Forelimb muscle (tissue), 1 donor: ENCODE measurements at regions not wholly inside any gene's neighbourhood (a gene's known extent, or its start where the extent isn't known, plus 50 kb on each side); places are given as distances from the start of the nearest gene placed in this dataset.

Experiments used
- DNase-seq: peaks from one replicate; pipeline ENCODE4 v3.0.0-alpha.2; 2013; ENCODE audit warnings: low read depth

DNA sequence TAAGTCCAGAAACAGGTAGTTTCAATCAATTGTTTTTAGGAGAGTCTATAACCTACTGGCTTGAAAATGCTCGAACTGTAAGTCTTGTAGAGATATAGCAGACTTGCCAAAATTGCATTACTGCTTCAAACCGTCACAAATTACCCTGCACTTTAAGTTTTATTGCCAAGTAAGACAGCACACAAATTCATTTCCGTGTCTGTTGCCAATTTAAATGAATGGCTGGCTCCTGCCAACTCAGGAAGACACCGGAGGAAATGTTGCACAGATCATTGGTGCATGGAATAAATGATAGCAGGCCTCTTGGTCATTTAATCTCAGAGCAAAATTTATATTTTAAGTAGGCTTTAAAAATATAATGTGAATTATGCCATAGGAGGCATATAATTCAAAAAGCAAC is 438.1 kb downstream of the HACE1 start:
- no peak for DNase-seq

DNA sequence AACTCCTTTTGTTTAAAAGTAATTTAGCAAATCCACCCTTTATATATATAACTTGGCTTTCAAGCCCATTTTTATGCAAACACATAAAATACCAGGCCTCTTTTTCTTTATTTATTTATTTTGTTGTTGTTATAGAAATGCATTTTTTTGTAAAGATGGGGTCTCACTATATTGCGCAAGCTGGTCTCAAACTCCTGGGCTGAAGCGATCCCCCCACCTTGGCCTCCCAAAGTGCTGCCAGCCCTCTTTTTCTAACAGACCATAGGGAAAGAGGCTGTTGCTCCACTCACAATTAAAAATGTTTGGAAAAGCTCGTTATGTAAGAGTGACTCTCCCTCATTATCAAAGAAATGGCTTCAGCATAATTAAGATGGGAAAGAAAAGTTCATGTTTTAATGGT is 440.9 kb downstream of the HACE1 start:
- DNase-seq: no peak

GRCh38 chr6:104418125-104418524 is 441.6 kb downstream of the HACE1 start:
- no peak for DNase-seq

DNA sequence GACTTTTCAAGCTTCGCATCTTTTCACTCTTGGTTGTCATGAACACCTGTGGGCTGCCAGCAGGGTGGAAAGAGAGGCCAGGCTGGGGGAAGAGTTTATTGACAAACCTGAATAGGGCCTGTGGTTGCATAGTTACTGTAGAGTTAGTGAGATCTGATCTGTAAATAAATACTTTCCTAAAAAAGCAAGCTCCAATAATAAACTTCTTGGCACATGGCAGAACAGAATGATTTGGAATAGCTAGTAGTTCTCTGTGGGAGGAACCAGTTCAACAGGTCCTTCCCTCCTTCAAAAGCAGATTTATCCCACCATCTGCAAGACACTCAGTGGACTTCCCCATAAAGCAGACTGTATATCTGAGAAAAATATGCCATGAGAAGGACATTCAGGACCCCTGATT is 445.0 kb downstream of the HACE1 start:
- DNase-seq: no peak

- DNase-seq: no peak
Measured at GRCh38 chr6:104413767-104414166, 446.0 kb downstream of the HACE1 start.

- DNase-seq: no peak
Measured at GRCh38 chr6:104411302-104411701, 448.4 kb downstream of the HACE1 start.

- no peak for DNase-seq
Measured at GRCh38 chr6:104409913-104410312, 449.8 kb downstream of the HACE1 start.

DNA sequence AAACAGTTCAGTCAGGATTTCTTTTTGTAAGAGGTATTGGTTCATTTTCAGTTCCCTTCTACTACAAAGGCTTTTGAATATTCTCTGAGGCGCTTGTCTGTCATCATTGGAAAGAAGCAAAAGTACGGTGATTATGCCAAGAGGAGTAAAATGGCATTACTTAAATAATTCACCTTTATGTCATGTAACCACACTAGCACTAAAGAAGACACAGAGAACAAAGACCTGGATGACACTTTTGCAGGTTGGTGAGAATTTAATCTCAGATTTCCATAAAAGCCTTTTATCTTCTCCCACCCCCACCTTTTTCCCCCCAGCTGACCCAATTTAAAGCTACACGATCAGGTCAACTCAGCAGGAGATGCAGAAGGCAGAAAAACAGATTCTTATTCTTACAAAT is 451.8 kb downstream of the HACE1 start:
- no peak for DNase-seq

DNA sequence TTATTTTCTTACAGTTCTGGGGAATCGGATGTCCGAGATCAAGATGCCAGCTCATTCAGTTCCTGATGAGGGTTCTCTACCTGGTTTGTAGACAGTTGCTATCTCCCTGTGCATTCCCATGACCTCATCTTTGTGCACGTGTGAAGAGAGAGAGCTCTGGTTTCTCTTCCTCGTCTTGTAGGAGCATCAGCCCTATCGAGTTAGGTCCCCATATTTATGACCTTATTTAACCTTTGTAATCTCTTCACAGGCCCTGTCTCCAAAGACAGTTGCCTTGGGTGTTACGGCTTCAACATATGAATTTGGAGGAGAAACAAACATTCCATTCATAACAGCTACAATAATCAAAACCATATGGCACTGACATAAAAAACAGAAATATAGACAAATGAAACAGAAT is 455.3 kb downstream of the HACE1 start:
- peak; percentile 5 for DNase-seq

DNA sequence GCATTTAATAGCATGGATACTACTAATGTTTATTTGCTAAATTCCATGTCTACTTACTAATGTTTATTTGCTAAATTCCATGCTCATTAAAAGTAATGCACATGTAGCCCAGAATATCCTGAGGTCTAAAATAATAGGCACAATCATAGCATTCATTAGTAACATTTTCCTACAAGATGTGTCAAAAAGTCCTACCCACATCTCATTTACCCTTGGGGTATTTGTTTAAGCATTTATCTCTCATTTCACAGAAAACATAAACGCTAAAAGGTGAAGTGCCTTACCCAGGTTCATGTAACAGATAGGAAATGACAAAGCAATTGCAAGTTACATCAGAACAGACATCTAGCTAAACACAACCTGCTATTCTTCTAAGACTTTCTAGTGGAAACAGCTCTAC is 457.1 kb downstream of the HACE1 start:
- no peak for DNase-seq

- DNase-seq: no peak
Measured at GRCh38 chr6:104401926-104402325, 457.8 kb downstream of the HACE1 start.

DNA sequence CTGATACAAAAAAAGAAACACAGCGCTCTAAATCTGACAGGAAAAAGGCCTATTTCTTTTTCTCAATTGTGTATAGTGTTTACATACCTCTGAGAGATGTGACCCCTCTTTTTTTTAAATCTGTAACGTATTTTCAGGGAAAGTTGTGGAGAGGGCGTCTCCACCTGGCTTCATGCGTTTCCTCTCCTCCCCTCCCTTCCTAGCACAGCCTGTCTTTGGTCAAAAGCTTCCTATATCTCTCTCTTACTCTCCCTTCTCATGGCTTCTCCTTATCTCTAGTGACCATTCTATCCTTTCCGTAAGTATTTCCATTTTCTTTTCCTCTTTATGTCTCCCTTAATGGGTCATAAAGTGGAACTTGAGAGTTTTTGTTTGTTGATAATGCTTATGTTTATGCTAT is 458.9 kb downstream of the HACE1 start:
- DNase-seq: no peak

DNA sequence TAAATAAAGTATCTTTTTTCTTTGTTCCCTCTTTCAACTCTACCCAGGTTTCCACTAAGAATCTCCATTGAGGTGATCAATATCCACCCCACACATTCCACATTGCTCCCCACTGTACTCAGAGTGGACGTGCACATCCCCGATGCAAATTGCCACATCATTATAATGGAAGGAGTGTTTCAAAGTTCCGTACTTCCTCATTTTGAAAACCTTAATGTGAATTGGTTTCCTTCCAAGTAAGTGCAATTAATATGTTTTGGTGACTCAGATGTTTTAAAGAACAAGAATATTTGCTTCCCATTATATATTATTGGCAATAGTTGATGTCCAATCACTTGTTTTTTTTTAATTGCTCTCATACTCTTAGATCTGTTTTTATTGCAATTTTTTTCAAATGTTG is 463.6 kb downstream of the HACE1 start:
- DNase-seq: no peak

DNA sequence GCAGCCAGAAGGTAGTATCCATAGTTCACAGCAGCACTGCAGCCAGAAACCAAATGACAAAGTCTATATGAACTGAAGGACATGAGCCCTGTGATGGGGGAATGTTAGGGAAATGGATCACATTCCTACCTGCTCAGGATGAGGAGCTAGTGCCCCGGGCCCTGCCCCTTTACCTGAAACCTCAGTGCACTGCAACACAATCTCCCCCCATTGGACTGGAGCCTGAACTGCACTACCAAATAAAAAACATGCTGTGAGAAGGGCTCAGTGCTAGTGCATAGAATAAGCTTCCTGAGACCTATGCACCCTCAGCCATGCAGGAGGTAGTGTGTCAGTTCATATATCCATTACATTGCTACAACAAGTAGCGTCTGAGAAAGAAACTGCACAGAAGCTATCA is 477.8 kb downstream of the HACE1 start:
- DNase-seq: no peak

DNA sequence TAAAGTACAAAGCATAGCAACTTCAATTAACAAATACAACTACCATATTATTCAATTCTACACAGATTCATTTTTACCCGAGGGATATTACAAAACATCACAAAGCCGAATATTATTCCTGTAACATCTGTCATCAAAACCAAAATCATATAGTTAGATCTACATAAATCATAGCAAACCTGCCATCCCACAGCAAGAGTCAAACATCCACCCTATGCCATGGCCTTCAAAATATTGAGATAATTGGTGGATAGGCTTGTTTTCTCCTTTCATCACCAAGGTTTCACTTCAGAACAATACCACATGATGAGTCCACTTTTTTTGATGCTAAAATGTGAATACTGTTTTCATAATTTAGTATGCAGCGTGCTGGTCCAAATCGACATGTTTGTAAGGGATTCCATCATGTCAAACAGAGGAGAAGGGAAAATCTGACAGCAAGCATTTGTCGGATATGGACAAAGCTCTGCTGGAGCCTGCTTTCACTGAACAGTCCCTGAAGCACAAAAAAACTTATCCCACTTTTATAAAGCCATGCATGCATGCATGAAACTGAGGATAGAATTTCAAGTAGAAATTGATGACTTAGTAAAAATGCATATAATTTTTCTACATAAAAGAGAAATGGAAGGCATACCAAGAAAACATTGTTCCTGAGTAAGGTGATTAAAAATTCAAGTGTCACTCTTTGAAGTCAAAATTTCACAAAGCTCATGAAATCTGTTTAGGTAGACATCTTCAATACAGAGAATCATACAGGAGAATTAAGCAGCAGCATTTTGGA is 494.1 kb downstream of the HACE1 start:
- no peak for DNase-seq

DNA sequence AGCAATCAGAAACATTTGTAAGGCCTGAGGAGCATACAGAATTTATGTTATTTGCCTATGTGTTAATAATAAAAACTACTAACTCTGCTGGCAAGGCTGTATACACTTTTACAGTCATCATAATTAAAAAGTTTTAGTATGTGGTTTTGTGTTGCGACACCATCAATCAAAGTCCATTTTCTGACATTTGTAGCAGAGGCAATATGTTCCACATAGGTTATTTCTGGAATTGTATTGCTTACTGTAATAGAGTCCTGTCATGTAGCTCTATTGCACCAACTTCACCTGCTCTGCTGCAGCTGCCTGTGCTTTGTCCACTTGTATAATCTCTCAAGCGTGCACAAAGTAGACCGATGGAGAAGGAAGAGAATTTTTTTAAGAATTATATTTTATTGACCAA is 501.8 kb downstream of the HACE1 start:
- no peak for DNase-seq

GRCh38 chr6:104356197-104356596 is 503.5 kb downstream of the HACE1 start:
- DNase-seq: no peak

DNA sequence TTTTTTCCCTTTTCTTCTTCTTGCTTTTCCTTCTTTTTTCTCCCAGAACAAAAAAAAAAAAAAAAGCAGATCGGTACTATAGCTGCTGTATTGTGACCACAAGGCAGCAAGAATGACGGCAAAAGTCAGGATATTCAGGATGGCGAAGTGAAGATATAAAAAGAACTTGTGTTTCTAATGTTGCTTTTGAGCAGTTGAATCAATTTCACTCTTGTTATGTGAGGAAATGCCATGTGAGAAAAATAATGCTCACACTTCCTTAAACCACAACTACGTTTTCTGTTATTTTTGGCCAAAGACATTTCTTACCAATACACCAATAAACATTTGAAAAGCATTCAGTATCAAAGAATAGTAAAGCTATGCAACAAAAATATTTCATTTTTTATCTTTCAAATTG is 510.5 kb downstream of the HACE1 start:
- no peak for DNase-seq

GRCh38 chr6:104344223-104344622 is 515.5 kb downstream of the HACE1 start:
- no peak for DNase-seq

GRCh38 chr6:104332364-104332763 is 527.4 kb downstream of the HACE1 start:
- no peak for DNase-seq

- DNase-seq: no peak
Measured at GRCh38 chr6:104326173-104327001, 533.3 kb downstream of the HACE1 start.

DNA sequence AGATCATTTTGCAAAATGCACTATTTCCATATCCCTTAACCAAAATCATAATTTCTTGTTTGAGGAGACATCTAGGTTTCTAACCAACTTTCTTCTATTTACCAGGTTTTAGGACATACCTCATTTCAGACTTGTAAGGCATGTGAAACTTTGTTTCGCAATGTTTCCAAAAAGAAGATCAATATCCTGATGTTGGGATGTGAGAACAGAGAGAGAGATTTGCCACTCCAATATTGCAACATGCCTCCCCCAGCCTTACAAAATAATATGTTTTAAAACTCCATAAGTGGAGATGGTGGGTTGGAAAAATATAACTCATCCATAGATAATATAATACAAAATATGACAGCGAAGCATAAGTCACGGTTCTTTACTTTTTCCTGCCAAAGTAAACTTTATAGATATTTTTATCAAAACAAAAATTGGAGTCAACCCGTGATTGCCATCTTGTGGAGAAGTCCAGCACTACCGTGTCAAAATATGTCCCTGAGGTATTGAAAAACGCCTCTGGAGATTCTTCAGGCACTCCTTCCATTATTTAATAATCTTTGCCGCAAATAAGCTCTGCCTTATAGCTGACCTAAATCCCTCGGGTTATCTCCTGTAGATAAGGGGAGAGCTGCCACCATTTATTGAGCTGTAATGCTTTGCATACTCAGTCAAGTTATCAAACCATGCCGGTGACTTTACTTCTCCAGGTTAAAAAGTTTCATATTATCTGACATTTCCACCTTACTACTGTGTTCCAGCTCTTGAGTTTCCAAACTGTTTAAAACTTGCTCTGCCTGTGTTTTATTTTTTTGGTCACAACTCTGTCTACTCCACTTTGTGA is 534.2 kb downstream of the HACE1 start:
- DNase-seq: no peak
